GM15510 (cell line): ENCODE measurements at regions not wholly inside any gene's neighbourhood (a gene's known extent, or its start where the extent isn't known, plus 50 kb on each side); places are given as distances from the start of the nearest gene placed in this dataset.

Experiments used
- POLR2A ChIP-seq: IDR thresholded peaks from 3 replicates; pipeline ENCODE4 v1.6.1; 2011; ENCODE audit warnings: borderline replicate concordance; ENCODE audit not compliant: insufficient read length; ENCODE audit errors: extremely low read depth

DNA sequence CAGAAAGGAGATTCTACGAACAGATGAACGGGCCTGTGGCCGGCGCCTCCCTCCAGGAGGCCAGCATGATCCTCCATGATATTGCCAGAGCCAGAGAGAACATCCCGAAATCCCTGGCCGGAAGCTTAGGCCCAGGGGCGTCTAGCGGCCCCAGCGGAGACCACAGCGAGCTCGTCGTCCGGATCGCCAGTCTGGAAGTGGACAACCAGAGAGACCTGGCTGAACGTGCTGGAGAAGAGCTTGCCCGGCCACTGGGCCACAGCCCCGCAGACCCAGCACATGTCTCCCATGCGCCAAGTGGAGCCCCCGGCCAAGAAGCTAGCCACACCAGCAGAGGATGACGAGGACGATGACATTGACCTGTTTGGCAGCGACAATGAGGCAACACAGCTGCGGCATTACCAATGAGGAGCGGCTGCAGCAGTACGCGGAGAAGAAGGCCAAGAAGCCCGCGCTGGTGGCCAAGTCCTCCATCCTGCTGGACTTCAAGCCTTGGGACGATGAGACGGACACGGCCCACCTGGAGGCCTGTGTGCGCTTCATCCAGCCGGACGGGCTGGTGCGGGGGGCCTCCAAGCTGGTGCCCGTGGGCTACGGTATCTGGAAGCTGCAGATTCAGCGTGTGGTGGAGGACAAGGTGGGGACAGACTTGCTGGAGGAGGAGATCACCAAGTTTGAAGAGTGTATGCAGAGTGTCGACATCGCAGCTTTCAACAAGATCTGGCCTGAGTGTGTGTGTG, 78.8 kb upstream of the FRY start:
- no peak for TF ChIP-seq POLR2A

DNA sequence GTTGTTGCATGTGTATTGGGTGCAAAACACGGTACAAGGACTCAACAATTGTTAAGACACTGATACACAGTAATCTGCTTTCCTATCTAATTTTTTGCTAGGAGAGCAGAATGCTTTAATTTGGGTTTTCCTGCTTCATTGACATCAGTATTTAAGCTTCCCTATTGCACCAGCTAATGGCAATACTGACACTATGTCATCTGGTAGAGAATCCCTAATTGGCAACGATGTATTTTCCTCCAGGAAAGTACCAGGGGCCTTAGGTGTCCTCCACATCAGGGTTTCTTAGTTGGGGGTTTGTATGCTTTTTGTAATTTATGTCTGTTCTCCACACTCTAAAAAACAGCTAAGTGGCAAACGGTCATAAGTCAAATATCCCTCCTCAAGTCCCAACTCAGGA, 76.5 kb upstream of the FRY start:
- no peak for TF ChIP-seq POLR2A

DNA sequence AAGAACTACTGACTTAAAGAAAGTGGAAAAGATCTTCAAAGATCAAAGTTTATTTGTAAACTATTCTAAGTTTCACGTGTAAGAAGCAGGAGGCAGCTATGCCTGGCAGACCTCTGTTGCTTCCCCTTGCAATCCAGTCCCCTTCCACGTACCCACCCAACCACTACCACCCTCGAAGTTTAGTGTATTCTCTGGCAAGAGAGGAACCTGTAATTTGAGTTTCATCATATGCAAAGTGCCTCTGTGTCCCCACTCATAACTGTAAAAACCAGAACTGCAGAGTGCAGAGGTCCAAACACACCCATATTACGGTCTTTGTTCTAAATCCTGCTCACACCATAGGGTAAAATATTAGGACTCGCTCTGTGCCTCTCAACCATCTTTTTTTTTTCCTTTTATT, 75.8 kb upstream of the FRY start:
- no peak for TF ChIP-seq POLR2A

DNA sequence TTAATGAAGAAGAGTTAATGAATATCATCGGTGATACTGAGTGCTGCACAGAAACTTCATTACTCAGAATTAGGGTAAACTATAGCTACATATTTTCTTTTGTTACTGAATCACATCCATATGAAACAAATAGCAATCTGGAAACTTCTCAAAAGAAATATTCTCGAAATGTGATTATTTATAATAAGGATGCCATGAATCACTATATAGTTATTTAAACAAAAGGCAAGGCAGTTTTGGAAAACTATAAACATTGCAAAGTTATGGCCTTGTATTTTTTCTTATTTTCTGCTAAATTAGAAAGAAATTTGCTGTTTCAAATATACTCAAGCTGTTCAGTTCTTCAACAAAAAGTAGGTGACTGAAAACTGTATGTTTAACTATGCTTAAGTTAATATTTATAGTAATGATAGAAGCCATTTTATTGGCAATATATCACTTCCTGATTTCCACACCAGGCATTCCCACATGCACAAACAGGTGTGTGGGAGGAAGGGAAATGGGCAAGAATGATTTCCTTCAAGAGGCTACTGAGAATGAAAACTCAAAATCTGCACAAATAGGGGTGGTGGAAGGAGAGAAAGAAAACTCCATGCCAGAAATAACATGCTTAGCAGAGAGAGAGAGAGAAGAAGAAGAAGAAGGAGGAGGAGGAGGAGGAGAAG, 74.5 kb upstream of the FRY start:
- no peak for TF ChIP-seq POLR2A

DNA sequence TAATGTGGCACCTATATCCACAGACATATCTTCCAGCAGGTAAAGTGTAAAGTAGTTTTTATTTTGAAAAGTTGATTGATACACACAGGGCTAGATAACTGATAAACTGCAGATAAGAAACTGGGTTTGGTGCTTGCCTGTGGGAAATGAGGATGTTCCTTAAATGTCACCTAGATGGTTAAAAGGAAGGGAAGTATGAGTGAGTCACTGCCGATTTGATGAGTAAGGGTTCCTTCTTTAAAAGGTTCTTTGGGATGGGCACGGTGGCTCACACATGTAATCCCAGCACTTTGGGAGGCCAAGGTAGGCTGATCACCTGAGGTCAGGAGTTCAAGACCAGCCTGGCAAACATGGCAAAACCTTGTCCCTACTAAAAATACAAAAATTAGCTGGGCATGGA, 73.8 kb upstream of the FRY start:
- TF ChIP-seq POLR2A = no peak

DNA sequence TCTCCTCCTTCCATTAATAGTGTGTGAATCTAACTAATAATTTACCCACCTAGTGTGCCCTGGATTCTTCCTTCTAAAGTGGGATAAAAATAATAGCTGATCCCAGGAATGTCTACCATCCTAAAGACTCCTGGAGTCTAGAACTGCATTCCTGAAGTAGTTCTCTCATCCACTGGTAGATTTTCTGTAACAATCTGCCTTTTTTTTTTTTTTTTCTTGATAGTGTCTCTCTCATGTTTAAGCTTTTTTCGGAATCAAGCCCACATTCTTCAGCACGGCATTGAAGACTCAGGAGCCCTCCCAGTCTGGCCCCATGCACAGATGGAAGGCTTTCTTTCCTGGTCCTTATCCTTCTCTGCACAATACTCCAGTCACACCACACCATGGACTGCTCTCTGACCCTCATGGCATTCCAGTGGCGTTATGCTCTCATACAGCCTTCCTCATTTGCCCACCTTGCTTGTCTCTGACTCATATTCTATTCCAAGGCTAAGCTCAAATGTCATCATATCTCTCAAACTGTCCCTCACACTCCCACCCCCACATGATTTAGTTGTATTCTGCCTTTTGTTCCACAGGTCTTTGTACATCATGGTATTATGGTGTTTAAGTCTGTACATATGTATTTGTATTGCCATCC, 68.7 kb upstream of the FRY start:
- TF ChIP-seq POLR2A = no peak

DNA sequence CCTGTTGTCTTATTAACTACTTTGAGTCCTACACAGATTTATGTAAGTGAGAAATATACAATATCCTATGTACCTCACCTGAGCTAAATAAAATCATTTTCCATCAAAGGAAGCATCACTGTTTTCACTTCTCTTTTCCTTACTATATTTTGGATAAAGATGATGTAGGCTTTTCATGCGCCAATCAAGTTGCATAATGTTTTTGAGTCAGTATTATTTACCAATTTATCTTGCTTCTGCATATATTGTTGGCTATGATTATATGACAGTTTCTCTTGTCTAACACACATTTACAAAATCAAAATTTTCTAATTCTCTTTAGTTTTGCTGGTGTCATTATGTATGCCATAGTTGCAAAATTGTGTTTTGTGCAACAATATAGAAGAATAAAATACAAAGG, 67.9 kb upstream of the FRY start:
- no peak for TF ChIP-seq POLR2A

DNA sequence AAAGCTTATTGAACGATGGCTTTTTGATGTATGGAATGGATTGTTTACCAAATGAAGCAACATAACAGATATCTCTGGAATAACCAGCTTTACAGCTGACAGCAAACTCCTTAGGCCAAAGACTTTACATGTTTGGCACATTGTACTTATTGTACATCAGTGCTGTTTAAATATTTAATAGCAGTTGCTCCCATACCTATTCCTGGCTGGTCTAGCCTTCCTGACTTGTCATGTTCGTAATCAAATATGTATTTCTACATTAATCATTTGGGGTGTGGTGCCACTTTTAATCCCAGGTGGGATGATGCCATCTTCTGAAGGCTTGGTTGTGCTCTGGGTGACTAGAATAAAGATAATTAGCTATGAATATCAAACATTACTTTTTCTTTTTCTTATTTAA, 67.4 kb upstream of the FRY start:
- TF ChIP-seq POLR2A = no peak

DNA sequence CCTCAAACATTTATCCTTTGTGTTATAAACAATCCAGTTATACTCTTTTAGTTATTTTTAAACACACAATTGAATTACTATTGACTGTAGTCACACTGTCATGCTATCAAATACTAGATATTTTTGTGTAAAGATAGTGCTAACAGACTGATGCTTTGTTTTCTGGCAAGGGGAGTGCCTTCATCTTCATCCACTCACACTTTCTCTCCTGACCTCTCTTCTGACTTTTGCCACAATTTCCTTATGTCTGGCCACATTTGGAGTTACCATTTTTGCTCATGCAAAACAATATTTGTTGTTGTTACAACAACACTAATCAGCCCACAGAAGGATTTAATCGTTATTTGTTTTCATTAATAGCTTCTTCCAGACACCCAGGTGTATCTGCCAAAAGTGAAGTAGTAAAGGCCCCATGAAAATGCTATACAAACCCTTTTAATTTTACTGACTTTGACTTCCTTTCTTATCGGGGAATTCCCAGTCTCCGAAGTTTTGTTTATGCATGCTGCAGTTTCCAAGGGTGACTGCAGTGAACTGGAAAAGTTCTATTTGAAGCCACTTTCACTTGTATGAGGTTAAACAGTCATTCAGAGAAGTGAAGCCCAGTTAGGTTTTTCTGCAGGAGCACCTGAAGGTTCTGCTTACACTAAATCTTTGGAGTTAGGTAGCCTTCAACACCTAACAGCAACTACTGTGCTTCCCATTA, 66.1 kb upstream of the FRY start:
- no peak for TF ChIP-seq POLR2A

DNA sequence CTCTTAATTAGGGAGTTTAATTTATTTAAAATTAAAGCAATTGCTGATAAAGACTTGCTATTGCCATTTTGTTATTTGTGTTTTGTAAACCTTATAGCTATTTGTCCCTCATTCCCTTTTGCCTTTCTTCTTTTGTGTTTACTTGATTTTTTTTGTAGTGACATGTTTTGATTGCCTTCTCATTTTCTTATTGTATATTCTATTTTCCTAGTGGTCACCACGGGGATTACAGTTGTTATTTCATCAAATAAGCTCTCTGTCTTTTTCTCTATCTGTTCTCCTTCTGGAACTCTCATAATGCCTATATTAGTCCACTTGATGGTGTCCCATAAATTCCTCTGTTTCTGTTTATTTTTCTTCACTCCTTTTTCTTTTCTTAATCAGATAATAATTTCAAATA, 64.4 kb upstream of the FRY start:
- no peak for TF ChIP-seq POLR2A

DNA sequence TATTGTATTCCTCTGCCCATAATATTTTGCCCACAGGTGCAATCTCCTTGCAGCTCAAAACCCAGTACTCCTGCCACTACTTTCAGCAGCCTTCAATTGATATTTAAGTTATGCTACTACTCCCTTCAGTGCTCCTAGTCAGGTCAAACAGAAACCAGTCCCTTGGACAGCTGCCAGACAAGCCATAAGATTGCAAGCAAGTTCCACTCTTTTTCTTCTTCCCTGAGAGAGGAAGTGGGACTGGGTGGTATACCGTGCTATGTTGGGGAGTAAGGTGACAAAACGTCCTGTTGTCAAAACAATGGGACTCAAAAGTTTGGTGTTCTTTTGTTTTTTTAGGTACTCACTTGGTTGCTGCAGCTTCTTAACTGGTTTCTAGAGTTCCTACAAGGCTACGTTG, 63.1 kb upstream of the FRY start:
- no peak for TF ChIP-seq POLR2A

DNA sequence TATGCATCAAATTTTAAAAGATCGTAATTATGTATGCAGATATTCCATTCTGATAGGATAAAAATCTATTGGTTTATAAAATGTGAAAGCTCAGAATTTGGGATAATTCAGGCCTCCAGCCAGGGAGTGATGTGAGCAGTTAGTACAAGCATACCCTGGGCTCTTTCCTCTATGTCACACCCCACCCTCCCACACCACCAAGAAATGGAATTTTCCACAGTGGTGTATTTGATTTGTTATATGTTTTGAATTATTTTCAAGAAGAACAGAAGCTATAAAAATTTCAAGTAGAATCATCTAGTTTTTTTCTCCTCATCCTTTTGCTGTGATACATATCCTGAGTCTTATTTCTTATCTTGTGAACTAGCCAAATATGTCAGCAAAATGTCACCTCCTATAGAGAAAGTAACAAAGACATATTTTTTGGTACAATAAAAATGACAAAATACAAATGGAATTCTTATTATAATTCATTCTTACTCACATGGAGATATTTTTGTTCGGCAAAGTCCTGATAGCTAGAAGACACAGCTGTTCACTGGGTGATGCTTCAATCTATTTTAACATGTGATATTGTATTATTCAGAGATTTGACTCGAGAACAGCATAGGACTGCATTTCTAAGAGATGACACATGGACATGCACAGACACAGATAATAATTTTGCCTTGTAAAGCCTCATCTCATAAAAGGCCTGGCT, 61.2 kb upstream of the FRY start:
- no peak for TF ChIP-seq POLR2A

DNA sequence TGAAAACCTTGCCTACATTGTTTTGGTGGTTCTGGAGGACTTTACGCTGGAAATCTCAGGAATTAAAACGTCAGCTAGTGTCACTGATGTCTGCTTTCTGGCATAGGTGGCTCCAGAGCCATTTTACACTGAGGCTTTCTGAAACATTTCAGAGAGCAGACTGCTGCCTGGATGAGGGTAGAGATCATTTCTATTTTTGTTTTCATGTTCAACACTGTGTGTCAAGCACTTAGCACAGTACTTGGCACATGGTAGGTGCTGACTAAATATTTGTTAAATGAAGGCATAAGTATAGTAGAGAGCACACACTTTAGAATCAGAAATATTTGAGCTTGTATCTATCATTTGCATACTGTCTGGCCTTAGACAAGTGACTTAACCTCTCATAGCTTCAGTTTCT, 59.1 kb upstream of the FRY start:
- no peak for TF ChIP-seq POLR2A

DNA sequence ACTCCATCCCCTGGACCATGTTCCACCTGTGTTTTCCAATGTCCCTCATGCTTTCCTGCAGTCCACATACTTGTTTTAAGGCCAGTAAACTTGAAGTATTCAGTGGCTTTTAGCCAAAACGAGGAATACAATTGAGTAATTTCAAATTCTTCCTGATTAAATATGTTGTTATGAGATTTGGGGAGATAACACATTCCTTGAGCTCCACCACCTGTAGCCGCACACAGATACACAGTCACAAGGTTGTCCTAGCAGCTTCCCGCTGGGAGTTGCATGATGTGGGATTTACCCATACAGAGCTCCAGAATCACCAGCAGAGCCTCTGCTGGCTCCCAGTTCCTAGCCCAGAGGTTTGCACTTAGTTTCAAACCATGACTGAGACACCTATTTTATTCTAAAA, 53.6 kb upstream of the FRY start:
- no peak for TF ChIP-seq POLR2A

DNA sequence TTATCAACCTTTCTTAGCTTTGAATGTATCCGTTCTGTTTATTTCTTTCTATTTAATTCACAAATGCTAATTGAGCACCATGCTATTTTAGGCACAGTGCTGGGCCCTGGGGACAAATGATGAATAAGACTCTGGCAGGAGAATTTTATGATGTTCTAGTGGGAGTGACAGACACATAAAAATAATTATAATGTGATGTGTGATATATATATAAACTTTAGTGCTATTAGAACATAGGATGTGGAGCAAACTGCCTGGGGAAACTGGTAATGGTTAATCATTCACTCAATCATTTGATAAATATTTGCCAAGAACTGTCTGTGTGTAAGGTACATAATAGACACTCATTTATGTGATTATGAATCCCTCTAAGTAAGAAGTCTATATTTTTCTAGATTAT, 50.7 kb upstream of the FRY start:
- TF ChIP-seq POLR2A = no peak
